ENCODE measurements at regions not wholly inside any gene's neighbourhood (a gene's known extent, or its start where the extent isn't known, plus 50 kb on each side); places are given as distances from the start of the nearest gene placed in this dataset.

GRCh38 chr2:58432491-58433170 is 191.5 kb upstream of the FANCL start:
- no peak for ATAC-seq
- peaks cover 2 to 12% (median 5%) of the 10 kb centered on the region in 3 donors for H3K27me3 ChIP-seq (ENCODE audit: insufficient read depth in 3 of 3, low read length in 2 of 3)
- no peak for TF ChIP-seq CTCF (IDR thresholded peaks at IDR 0.05)
- H3K36me3 ChIP-seq (ENCODE audit: insufficient read depth in 1 of 2, low read depth in 1 of 2), result no peaks in the 10 kb centered on the region
- no peaks in the 10 kb centered on the region for H3K9me3 ChIP-seq
- H3K4me1 ChIP-seq, result no peaks in the 10 kb centered on the region
- 88 to 97% (median 89%) methylated on average over 3 of the region's 3 CpGs for WGBS, 3 donors
- no peak for DNase-seq
- no peak overlapping the region for H3K27ac ChIP-seq
- H3K4me3 ChIP-seq, result no peak overlapping the region
- intact Hi-C loops (cut with DNase I), result no loop called here

- TF ChIP-seq CTCF (IDR thresholded peaks at IDR 0.05), result no peak
- ATAC-seq, result no peak
- H3K36me3 ChIP-seq (ENCODE audit: insufficient read depth in 1 of 2, low read depth in 1 of 2), result no peaks in the 10 kb centered on the region
- H3K27ac ChIP-seq, result no peak overlapping the region
- H3K4me3 ChIP-seq, result peak overlapping the region; percentile 55
- intact Hi-C loops (cut with DNase I), result no loop called here
- DNase-seq, result no peak
- 20 to 28% (median 21%) methylated on average over 13 of the region's 13 CpGs for WGBS, 3 donors
- H3K4me1 ChIP-seq, result no peaks in the 10 kb centered on the region
- peaks cover 4 to 20% (median 8%) of the 10 kb centered on the region in 3 donors for H3K27me3 ChIP-seq (ENCODE audit: insufficient read depth in 3 of 3, low read length in 2 of 3)
- H3K9me3 ChIP-seq, result no peaks in the 10 kb centered on the region
These were observed 188.1 kb upstream of the FANCL start for GRCh38 chr2:58429014-58429875.

GRCh38 chr2:58428096-58429013 is 187.2 kb upstream of the FANCL start:
- Histone ChIP-seq H3K4me3 (peak overlapping the region; percentile 55), H3K27ac (no peak overlapping the region), H3K36me3 (ENCODE audit: insufficient read depth in 1 of 2, low read depth in 1 of 2) (no peaks in the 10 kb centered on the region), H3K9me3 (no peaks in the 10 kb centered on the region), H3K4me1 (no peaks in the 10 kb centered on the region), H3K27me3 (ENCODE audit: insufficient read depth in 3 of 3, low read length in 2 of 3) (peaks cover 4 to 20% (median 8%) of the 10 kb centered on the region in 3 donors)
- TF ChIP-seq CTCF (IDR thresholded peaks at IDR 0.05), result no peak
- ATAC-seq (peak in 1 of 4 donors; percentile 30), DNase-seq (no peak)
- intact Hi-C loops (cut with DNase I), result no loop called here
- WGBS, 3 donors, result 0 to 1% (median 0%) methylated on average over 36 to 76 of the region's 76 CpGs

- intact Hi-C loops (cut with DNase I), result no loop called here
- Histone ChIP-seq H3K4me1 (no peaks in the 10 kb centered on the region), H3K9me3 (no peaks in the 10 kb centered on the region), H3K4me3 (peak overlapping the region; percentile 55), H3K27me3 (ENCODE audit: insufficient read depth in 3 of 3, low read length in 2 of 3) (peaks cover 4 to 20% (median 6%) of the 10 kb centered on the region in 3 donors), H3K27ac (no peak overlapping the region), H3K36me3 (ENCODE audit: insufficient read depth in 1 of 2, low read depth in 1 of 2) (no peaks in the 10 kb centered on the region)
- DNase-seq (no peak), ATAC-seq (no peak)
- WGBS, 3 donors, result 0 to 1% (median 1%) methylated on average over 28 of the region's 28 CpGs
- TF ChIP-seq CTCF (IDR thresholded peaks at IDR 0.05), result no peak
These were observed 186.5 kb upstream of the FANCL start for GRCh38 chr2:58427572-58428095.
